ENCODE measurements at regions not wholly inside any gene's neighbourhood (a gene's known extent, or its start where the extent isn't known, plus 50 kb on each side); places are given as distances from the start of the nearest gene placed in this dataset.

DNA sequence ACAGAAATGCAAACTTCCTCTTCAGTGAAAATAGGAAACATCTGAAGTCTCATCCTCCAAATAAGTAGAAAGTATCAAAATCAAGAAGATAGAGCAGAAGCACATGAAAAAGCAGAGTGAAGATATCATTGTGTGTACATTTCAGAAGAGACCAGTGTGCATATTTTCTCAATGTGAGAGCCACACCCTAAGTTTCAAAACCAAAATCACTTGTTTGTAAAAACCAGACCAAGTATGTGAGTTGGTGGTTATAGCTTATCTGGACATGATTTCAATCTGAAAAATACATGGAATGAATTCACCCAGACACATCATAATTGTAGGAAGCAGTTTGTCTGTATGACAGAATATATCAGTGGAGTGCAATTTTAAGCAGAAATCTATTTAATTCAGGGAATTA is 536.0 kb downstream of the JRKL start:
- Mint-ChIP-seq H3K9me3 (peaks cover 9% of the 10 kb centered on the region), H3K27ac (no peak overlapping the region), H3K27me3 (ENCODE audit: insufficient read depth) (no peaks in the 10 kb centered on the region; the same call in 1 of the 2 replicates), H3K36me3 (ENCODE audit: low read depth) (no peaks in the 10 kb centered on the region), H3K4me1 (ENCODE audit: low read depth) (no peaks in the 10 kb centered on the region), H3K4me3 (no peak overlapping the region)
- DNase-seq: no peak
- TF ChIP-seq, protein P1, sequence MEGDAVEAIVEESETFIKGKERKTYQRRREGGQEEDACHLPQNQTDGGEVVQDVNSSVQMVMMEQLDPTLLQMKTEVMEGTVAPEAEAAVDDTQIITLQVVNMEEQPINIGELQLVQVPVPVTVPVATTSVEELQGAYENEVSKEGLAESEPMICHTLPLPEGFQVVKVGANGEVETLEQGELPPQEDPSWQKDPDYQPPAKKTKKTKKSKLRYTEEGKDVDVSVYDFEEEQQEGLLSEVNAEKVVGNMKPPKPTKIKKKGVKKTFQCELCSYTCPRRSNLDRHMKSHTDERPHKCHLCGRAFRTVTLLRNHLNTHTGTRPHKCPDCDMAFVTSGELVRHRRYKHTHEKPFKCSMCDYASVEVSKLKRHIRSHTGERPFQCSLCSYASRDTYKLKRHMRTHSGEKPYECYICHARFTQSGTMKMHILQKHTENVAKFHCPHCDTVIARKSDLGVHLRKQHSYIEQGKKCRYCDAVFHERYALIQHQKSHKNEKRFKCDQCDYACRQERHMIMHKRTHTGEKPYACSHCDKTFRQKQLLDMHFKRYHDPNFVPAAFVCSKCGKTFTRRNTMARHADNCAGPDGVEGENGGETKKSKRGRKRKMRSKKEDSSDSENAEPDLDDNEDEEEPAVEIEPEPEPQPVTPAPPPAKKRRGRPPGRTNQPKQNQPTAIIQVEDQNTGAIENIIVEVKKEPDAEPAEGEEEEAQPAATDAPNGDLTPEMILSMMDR (IDR thresholded peaks at IDR 0.05): no peak

DNA sequence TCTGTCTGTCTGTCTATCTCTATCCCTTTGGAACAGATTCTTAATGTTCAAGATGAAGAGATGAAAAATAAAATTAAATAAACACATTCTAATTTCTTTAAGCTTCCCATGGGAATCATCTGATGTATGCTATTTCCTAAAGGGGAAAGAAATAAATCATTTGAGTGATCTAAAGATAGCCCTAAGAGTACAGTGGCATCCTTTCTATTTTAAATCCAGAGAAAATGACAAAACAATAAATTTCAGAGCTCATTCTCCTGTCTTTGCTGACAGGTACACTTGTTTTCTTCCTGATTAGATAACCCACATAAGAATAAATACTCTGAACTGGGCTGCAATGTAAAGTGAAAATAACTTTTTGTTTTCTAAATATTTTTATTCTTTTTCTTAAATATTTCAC is 550.4 kb downstream of the JRKL start:
- Mint-ChIP-seq H3K27me3 (ENCODE audit: insufficient read depth) (no peaks in the 10 kb centered on the region), H3K4me3 (no peak overlapping the region), H3K4me1 (ENCODE audit: low read depth) (no peaks in the 10 kb centered on the region), H3K27ac (no peak overlapping the region), H3K36me3 (ENCODE audit: low read depth) (no peaks in the 10 kb centered on the region), H3K9me3 (peaks cover 14% of the 10 kb centered on the region)
- DNase-seq: no peak
- TF ChIP-seq, protein P1 (IDR thresholded peaks at IDR 0.05): no peak

DNA sequence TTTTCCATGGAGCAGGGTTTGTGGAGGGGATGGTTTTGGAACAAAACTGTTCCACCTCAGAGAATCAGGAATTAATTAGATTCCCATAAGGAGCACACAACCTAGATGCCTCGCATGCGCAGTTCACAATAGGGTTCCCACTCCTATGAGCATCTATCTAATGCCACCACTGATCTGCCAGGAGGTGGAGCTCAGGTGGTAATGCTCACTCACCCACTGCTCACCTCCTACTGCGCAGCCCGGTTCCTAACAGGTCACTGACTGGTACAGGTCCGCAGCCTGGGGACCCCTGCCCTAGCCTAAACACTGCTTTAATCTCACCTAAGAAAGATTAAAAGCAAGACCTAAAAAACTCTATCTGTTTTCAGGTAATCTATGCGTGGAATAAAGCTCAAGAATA is 553.0 kb downstream of the JRKL start:
- no peak for DNase-seq
- no peaks in the 10 kb centered on the region for H3K4me1 Mint-ChIP-seq (ENCODE audit: low read depth)
- H3K9me3 Mint-ChIP-seq: peaks cover 4% of the 10 kb centered on the region; the same call in 1 of the 2 replicates
- no peak overlapping the region for H3K4me3 Mint-ChIP-seq
- TF ChIP-seq, protein P1 (IDR thresholded peaks at IDR 0.05): no peak
- H3K27ac Mint-ChIP-seq: no peak overlapping the region
- no peaks in the 10 kb centered on the region for H3K36me3 Mint-ChIP-seq (ENCODE audit: low read depth)
- H3K27me3 Mint-ChIP-seq (ENCODE audit: insufficient read depth): no peaks in the 10 kb centered on the region

DNA sequence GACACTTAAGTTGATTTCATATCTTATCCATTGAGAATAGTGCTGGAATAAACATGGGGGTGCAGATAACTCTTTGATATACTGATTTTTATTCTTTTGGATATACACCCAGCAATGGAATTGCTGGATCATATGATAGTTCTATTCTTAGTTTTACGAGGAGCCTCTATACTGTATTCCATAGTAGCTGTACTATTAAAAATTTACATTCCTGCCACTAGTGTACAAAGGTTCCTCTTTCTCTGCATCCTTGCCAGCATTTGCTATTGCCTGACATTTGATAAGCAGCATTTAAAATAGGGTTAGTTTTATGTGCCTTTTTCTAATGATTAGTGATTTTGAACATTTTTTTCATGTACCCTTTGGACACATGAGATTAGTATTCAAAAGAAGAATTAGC is 554.2 kb downstream of the JRKL start:
- no peak for DNase-seq
- no peaks in the 10 kb centered on the region for H3K4me1 Mint-ChIP-seq (ENCODE audit: low read depth)
- H3K27ac Mint-ChIP-seq: no peak overlapping the region
- TF ChIP-seq, protein P1 (IDR thresholded peaks at IDR 0.05): no peak
- no peaks in the 10 kb centered on the region for H3K27me3 Mint-ChIP-seq (ENCODE audit: insufficient read depth)
- no peak overlapping the region for H3K4me3 Mint-ChIP-seq
- no peaks in the 10 kb centered on the region for H3K36me3 Mint-ChIP-seq (ENCODE audit: low read depth)
- peaks cover 8% of the 10 kb centered on the region for H3K9me3 Mint-ChIP-seq

DNA sequence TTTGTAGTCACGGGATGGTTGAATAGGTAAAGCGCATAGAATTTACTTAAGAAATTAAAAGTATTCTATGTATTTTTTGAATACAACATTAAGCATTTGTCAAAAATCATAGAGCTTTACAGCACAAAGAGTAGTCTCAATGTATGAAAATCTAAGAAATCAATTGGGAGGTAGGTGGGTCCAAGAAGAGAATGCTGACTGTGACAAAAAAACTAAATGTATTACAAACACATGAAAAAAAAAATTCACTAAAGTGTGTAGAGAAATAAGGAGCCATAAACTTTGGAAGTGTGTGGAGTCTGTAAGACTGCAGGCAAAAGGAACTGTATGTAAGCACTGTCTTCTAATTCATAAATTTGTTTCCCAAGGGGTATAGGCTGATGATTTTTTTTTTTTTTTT is 558.3 kb downstream of the JRKL start:
- Mint-ChIP-seq H3K9me3 (peaks cover 17% of the 10 kb centered on the region), H3K27ac (no peak overlapping the region), H3K4me3 (no peak overlapping the region), H3K4me1 (ENCODE audit: low read depth) (no peaks in the 10 kb centered on the region), H3K27me3 (ENCODE audit: insufficient read depth) (no peaks in the 10 kb centered on the region), H3K36me3 (ENCODE audit: low read depth) (no peaks in the 10 kb centered on the region)
- TF ChIP-seq, protein P1 (IDR thresholded peaks at IDR 0.05): no peak
- DNase-seq: no peak

DNA sequence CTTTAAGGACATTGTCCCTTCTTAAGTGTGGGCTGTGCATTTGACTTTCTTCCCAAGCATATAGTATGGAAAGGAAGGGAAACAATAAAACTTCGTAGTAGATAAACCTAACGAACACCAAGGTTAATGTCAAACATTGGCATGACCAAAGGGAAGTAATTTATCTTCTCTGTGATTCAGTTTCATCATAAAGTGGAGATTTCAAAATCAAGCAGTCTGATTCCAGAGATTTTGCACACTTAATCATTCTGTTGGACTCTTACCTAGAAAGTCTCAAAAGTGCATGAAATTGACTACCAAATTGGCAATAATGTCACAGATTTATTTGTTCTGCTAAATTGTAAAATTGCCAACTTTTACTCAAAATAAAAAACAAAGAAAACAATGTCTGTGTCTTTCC is 559.7 kb downstream of the JRKL start:
- Mint-ChIP-seq H3K27me3 (ENCODE audit: insufficient read depth) (no peaks in the 10 kb centered on the region), H3K4me1 (ENCODE audit: low read depth) (no peaks in the 10 kb centered on the region), H3K4me3 (no peak overlapping the region), H3K9me3 (peaks cover 14% of the 10 kb centered on the region), H3K27ac (no peak overlapping the region), H3K36me3 (ENCODE audit: low read depth) (no peaks in the 10 kb centered on the region)
- TF ChIP-seq, protein P1 (IDR thresholded peaks at IDR 0.05): no peak
- no peak for DNase-seq
